GM21723 (cell line): ENCODE measurements at regions not wholly inside any gene's neighbourhood (a gene's known extent, or its start where the extent isn't known, plus 50 kb on each side); places are given as distances from the start of the nearest gene placed in this dataset.
"Not testable (repeated sequence)": the region's sequence is repeated elsewhere in the genome, so short reads cannot be mapped to it uniquely, and the experiment has no call there.

ENCODE experiments used
- ATAC-seq: cut with Tn5 transposase; IDR thresholded peaks from one replicate; pipeline ENCODE4 v1.9.1; 2021; ENCODE audit warnings: mild to moderate bottlenecking, moderate library complexity; ENCODE audit not compliant: unreplicated experiment

DNA sequence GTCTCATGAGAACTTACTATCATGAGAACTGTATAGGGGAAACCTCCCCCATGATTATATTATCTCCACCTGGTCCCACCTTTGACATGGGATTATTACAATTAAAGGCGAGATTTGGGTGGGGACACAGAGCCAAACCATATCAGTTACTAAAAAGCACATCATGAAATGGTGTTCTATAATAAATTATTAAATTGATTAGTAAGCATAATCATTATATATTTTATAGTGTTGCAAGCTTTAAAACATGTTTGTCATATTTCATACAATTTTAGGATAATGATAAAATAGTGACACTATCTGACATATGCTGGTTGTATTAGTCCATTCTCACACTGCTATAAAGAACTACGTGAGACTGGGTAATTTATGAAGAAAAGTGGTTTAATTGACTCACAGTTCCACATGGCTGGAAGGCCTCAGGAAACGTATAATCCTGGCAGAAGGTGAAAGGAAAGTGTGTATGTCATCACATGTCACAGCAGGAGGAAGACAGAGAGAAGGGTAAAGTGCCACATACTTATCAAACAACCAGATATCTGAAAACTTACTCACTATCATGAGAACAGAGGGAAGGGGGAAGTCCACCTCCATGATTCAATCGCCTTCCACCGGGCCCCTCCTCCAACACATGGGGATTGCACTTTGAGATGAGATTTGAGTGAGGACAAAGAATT lies 539.2 kb upstream of the OLFM3 start:
- ATAC-seq: no peak

DNA sequence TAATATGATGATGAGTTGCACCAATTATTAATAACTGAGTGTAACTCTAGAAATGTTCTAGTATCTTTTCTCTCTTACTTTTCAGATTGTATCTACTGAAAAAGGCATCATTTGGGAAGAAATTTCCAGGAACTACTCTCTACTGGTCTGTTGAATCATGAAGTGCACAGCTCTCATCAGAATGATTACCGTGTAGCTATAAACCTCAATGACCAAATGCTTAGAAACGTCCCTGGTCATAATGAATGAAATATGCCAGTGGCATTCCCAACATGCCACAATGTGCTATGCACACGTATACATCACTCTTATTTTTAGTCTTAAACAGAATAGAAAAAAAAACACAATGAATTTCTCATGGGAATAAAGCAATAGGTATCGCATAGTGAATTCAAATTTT lies 534.3 kb upstream of the OLFM3 start:
- no peak for ATAC-seq

DNA sequence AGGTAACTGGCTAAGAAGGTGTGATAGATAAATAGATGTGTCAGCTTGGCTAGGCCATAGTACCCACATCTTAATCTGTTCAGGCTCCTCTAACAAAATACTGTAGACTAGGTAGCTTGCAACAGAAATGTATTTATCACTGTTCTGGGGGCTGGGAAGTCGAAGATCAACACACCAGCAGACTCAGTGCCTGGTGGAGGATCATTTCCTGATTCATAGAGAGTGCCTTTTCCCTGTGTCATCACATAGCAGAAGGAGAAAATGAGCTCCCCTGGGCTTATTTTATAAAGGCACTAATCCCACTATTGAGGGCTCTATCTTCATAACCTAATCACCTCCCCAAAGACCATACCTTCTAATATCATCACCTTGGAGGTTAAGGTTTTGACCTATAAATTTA lies 532.7 kb upstream of the OLFM3 start:
- no peak for ATAC-seq

DNA sequence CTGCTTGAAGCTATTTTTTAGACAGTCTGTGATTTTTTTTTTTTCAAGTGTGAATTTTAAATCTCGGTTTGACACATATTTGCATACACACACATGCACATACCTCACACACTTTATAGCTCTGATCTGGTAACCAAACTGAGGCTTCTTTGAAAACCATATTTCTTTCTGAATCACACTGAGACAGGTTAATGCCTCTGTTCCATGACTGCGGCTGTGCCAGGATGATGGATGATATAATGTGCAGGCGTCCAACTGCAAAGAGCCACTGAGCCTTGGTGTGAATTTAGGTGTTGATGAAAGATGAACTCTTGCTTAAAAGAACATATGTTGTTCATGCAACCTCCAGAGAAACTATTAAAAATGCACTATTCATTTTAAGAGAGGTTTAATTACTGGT lies 504.0 kb upstream of the OLFM3 start:
- no peak for ATAC-seq

DNA sequence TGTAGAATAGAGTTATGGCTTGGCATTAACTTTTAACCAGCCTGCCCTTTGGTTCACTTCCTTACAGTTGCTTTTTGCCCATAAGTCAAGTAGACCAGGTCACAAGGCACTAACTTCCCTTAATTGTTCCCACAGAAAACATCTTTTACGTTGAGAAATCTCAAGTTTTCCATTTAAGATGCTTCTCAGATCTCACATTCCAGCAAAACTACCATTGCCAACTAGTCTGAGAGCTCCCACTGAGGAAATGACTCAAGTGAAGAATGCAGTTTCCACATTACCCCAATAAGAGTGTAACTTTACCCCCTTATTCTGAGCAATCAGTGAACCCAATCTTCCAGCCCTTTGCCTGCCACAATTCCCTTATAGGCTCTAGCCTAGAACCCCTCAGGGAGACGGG lies 502.2 kb upstream of the OLFM3 start:
- no peak for ATAC-seq

DNA sequence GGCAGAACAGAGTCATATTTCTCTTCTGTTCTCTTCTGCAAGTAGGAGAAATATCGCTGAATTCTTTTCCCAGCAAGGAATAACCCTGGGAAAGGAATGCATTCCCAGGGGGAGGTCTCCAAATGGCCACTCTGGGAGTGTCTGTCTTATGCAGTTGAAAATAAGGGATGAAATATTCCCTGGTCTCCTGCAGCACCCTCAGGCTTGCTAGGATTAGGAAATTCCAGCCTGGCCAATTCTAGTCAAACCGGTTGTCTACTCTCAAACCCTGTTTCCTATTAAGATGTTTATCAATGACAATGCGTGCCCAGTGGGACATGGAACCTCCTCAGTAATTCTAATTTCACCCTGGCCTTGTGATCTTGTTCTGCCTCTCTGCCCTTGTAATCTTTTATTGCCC lies 501.1 kb upstream of the OLFM3 start:
- ATAC-seq: not testable (repeated sequence)

DNA sequence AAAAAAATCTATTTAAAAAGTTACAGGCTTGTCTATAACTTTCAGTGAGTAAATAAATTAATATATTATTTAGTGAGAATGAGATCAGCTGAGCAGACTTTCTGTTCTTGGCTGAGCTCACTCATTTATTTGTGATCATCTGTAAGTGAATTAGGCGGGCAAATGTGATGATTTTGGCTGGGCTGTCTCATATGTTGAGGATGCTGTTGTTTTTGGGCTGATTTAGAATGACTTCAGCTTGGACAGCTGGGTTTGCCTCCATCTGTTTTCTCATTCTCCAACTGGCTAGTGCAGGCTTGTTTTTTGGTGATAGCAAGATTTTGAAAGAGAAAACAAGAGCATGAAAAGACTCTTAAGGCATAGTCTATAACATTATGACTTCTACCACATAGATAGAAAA lies 475.8 kb upstream of the OLFM3 start:
- ATAC-seq: no peak

DNA sequence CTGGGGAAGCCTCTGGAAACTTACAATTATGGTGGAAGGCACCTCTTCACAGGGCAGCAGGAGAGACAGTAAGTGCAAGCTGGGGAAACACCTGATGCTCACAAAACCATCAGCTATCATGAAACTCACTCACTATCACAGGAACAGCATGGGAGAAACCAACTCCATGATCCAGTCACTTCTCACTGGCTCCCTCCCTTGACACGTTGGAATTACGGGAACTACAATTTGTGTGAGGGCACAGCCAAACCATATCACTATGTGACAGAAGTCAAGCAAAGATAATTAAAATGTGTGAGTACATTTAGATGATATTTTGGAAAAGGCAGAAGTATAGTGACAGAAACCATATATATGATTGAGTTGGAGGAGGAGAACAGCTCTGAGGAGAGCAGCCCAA lies 474.0 kb upstream of the OLFM3 start:
- no peak for ATAC-seq

DNA sequence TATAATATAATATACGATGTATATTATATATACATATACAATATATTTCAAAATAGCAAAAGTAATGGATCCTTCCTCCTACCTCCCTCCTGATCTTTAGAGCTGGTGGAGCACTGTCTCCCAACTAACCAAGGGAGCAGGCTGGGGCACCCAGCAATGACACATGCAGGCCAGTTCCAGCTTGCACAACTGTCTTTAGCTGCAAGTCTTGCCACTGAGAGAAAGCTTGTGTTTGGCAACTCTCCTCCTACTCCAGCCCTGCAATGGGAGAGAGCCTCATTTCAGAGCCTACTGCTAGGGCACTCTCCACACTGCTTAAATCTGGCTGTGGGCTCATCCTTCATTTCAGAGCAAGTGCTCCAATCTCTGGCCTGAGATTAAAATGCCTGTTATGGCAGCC lies 469.8 kb upstream of the OLFM3 start:
- no peak for ATAC-seq

DNA sequence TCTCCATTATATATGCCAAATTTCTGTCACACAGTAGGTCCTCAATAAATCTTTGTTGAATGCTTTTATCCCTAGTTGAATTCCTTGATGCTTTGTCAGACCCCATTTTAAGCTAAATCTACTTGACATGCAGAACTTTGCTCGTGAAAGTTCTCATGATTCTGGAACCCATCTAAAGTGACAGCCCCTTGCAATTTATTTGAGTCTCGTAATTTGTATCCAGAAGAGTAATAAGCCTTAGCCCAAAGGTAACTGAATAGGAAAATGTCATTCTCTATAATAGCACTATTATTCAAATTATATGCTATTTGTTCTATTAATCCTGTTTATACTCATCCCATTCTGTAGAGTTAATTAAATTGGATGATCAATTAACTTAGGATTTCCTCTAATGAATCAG lies 466.6 kb upstream of the OLFM3 start:
- no peak for ATAC-seq

DNA sequence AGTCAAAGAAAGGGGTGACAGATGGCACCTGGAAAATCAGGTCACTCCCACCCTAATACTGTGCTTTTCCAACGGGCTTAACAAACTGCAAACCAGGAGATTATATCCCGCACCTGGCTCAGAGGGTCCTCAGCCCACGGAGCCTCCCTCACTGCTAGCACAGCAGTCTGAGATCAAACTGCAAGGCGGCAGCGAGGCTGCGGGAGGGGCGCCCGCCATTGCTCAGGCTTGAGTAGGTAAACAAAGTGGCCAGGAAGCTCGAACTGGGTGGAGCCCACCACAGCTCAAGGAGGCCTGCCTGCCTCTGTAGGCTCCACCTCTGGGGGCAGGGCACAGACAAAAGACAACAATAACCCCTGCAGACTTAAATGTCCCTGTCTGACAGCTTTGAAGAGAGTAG lies 445.6 kb upstream of the OLFM3 start:
- not testable (repeated sequence) for ATAC-seq

DNA sequence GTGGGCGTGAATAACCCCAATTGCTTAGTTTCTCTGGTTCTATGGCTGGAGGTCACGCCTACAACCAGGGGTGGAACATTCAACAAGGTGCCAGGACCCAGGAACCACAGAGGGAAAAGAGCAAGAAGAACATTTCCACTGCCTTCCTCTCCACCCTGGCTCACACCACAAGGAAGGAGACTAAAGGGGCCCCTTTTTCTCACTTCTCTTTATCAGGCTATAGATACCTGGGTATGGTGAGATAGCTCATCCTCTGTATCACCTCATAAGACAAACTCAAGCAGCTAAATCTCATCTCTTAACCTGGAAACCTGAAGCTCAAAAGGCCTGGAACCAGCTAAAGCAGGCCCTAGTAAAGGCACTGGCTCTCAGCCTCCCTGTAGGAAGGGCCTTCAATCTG lies 438.8 kb upstream of the OLFM3 start:
- ATAC-seq: peak; percentile 56

DNA sequence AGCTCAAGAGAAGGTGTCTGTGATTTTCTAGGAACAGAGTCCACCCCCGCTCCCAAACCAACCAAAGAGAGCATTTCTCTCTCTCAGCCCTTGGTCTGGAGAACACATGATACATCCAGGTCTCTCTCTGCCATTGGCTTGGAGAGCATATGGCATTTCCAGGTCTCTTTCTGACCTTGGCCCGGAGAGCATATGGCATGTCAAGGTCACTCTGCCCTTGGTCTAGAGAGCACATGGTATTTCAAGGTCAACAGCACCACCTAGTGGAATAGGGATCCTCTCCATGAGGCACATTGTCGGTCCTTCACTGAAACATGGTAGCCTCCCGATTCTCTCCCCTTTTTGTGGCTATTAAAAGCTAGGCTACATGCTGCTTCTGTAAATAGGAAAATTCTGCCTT lies 437.7 kb upstream of the OLFM3 start:
- ATAC-seq: peak; percentile 47

DNA sequence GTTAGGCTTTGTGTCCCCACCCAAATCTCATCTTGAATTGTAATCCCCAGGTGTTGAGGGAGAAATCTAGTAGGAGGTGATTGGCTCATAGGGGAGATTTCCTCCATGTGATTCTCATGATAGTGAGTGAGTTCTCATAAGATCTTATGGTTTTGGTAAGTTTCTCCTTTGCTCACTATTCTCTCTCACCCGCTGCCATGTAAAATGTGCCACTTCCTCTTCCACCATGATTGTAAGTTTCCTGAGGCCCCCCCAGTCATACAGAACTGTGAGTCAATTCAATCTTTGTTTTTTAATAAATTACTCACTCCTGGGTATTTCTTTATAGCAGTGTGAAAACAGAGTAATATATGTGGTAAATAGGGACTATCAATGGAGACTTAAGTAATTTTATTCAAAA lies 434.5 kb upstream of the OLFM3 start:
- ATAC-seq: no peak

DNA sequence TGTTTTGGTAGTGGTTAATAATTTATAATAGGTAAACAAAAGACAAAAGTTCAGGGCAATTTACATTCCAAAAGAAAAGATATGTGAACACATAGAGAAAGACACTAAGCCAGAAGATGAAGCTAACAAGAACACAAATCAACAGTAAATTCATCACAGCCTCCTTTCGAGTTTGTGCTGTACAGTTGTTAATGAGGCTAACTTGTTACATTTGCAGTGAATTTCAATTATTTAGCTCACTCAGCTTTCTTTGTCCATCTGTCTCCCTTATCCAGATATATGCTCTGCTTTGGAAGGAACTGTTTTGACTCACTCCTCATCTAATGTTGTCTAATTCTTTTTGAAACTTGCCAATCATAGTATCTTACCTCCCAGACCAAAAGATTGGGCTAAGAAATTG lies 423.3 kb upstream of the OLFM3 start:
- no peak for ATAC-seq
